ENCODE measurements at regions not wholly inside any gene's neighbourhood (a gene's known extent, or its start where the extent isn't known, plus 50 kb on each side); places are given as distances from the start of the nearest gene placed in this dataset.

- no peak for TF ChIP-seq CTCF (IDR thresholded peaks at IDR 0.05; ENCODE audit: low read length)
- TF ChIP-seq EZH2 (IDR thresholded peaks at IDR 0.05; ENCODE audit: borderline replicate concordance, low read length): no peak
These were observed 133.7 kb downstream of the PAPOLA start for GRCh38 chr14:96635850-96636249.
